CD14-positive monocyte (primary cell): ENCODE measurements at regions not wholly inside any gene's neighbourhood (a gene's known extent, or its start where the extent isn't known, plus 50 kb on each side); places are given as distances from the start of the nearest gene placed in this dataset.

Experiments used
- DNase-seq, 3 donors: peaks; one replicate each; pipeline ENCODE4 v3.0.0-alpha.2; 2011 to 2022
- H2AFZ ChIP-seq: 2 replicates; pipeline ENCODE4 v1.6.0; 2012; ENCODE audit warnings: mild to moderate bottlenecking, low read depth, low read length, inconsistent platforms; ENCODE audit not compliant: insufficient read depth, poor library complexity, severe bottlenecking
- H3K27ac ChIP-seq, 2 donors: 1 replicate in 1 of 2; 2 replicates in 1 of 2; pipeline ENCODE4 v1.5.1; 2012 to 2013; ENCODE audit warnings: low read length in 2 of 2, control low read depth in 1 of 2, inconsistent platforms in 1 of 2, low read depth in 1 of 2, mild to moderate bottlenecking in 1 of 2
- H3K27me3 ChIP-seq, 2 donors: one replicate each; pipeline versions ENCODE4 v1.6.0 to v1.6.1; 2011 to 2013; ENCODE audit warnings: low read length in 2 of 2; ENCODE audit not compliant: control insufficient read depth in 2 of 2, insufficient read depth in 2 of 2
- H3K36me3 ChIP-seq, 2 donors: replicated peaks in 1 of 2; 1 replicate in 1 of 2; 2 replicates in 1 of 2; pipeline versions ENCODE4 v1.5.1 to v1.6.1; 2012 to 2013; ENCODE audit warnings: low read length in 2 of 2, control low read depth in 1 of 2, inconsistent platforms in 1 of 2, mild to moderate bottlenecking in 1 of 2; ENCODE audit not compliant: insufficient read depth in 2 of 2, control insufficient read depth in 1 of 2
- H3K4me1 ChIP-seq, 2 donors: 1 replicate in 1 of 2; 2 replicates in 1 of 2; pipeline versions ENCODE4 v1.5.1 to v1.6.1; 2012 to 2013; ENCODE audit warnings: low read length in 2 of 2, control low read depth in 1 of 2, inconsistent platforms in 1 of 2, mild to moderate bottlenecking in 1 of 2, moderate library complexity in 1 of 2; ENCODE audit not compliant: insufficient read depth in 2 of 2, control insufficient read depth in 1 of 2
- H3K4me2 ChIP-seq: replicated peaks from 2 replicates; pipeline ENCODE3; 2012; ENCODE audit warnings: low read length, moderate library complexity, mild to moderate bottlenecking; ENCODE audit not compliant: poor library complexity, severe bottlenecking; ENCODE audit errors: extremely low read depth
- H3K4me3 ChIP-seq, 3 experiments: fragments of 200-600 bp in 1 of 3; sonication (generic) in 1 of 3; replicated peaks in 1 of 3; 1 replicate in 2 of 3; 2 replicates in 1 of 3; pipeline ENCODE4 v1.5.1; 2011 to 2013; ENCODE audit warnings: low read length in 3 of 3, mild to moderate bottlenecking in 3 of 3, control low read depth in 2 of 3, low read depth in 2 of 3, inconsistent platforms in 1 of 3, moderate library complexity in 1 of 3
- H3K79me2 ChIP-seq: 2 replicates; pipeline ENCODE4 v1.6.0; 2012; ENCODE audit warnings: mild to moderate bottlenecking, control low read depth, inconsistent platforms, low read length, moderate library complexity; ENCODE audit not compliant: insufficient read depth
- H3K9ac ChIP-seq: 2 replicates; pipeline ENCODE4 v1.6.0; 2017; ENCODE audit warnings: low read length, mild to moderate bottlenecking; ENCODE audit not compliant: insufficient read depth, poor library complexity, severe bottlenecking
- H3K9me3 ChIP-seq, 2 donors: replicated peaks in 1 of 2; 1 replicate in 1 of 2; 2 replicates in 1 of 2; pipeline versions ENCODE4 v1.5.1 to v1.6.1; 2012 to 2013; ENCODE audit warnings: low read length in 2 of 2, control low read depth in 1 of 2; ENCODE audit not compliant: control insufficient read depth in 1 of 2, insufficient read depth in 1 of 2
- H4K20me1 ChIP-seq: 2 replicates; pipeline ENCODE4 v1.6.0; 2012; ENCODE audit warnings: mild to moderate bottlenecking, low read length, control low read depth, moderate library complexity; ENCODE audit not compliant: insufficient read depth
- H3K27ac Mint-ChIP-seq, 7 donors: one replicate each; pipeline ENCODE4 v1.8.0; 2020; ENCODE audit warnings: mild to moderate bottlenecking in 7 of 7, mixed read lengths in 7 of 7, moderate library complexity in 6 of 7, inconsistent platforms in 2 of 7
- H3K27me3 Mint-ChIP-seq, 3 donors: one replicate each; pipeline ENCODE4 v1.8.0; 2021 to 2022; ENCODE audit warnings: low read depth in 3 of 3, mild to moderate bottlenecking in 3 of 3, mixed read lengths in 3 of 3, moderate library complexity in 3 of 3, inconsistent platforms in 1 of 3
- H3K36me3 Mint-ChIP-seq, 2 donors: one replicate each; pipeline ENCODE4 v1.8.0; 2020; ENCODE audit warnings: mixed read lengths in 2 of 2, inconsistent platforms in 1 of 2, mild to moderate bottlenecking in 1 of 2
- H3K4me1 Mint-ChIP-seq: one replicate; pipeline ENCODE4 v1.8.0; 2020; ENCODE audit warnings: mild to moderate bottlenecking, mixed read lengths
- H3K4me3 Mint-ChIP-seq, 2 donors: one replicate each; pipeline ENCODE4 v1.8.0; 2020; ENCODE audit warnings: mild to moderate bottlenecking in 2 of 2, mixed read lengths in 2 of 2, moderate library complexity in 1 of 2
- H3K9me3 Mint-ChIP-seq, 7 donors: one replicate each; pipeline ENCODE4 v1.8.0; 2020 to 2022; ENCODE audit warnings: mixed read lengths in 7 of 7, mild to moderate bottlenecking in 6 of 7, moderate library complexity in 6 of 7, inconsistent platforms in 2 of 7
- CTCF ChIP-seq: fragments of 200-600 bp; IDR thresholded peaks from one replicate; pipeline ENCODE4 v1.8.0; 2022; ENCODE audit warnings: antibody characterized with exemption, mild to moderate bottlenecking
- WGBS: methylation state at CpG from one replicate; pipeline ENCODE4 v1.1.5; 2013; ENCODE audit warnings: missing lambda C conversion rate; ENCODE audit not compliant: insufficient coverage; 5-methylcytosine and 5-hydroxymethylcytosine counted together
- intact Hi-C, 2 donors: fragments of 100-400 bp; cut with micrococcal nuclease; formaldehyde crosslinking; loops; one replicate each; pipeline versions ENCODE4 v1.15.0 to v1.15.1; 2023

- Histone ChIP-seq H3K4me1 (peaks cover 0 to 7% of the 10 kb centered on the region in 2 donors), H2AFZ (no peak overlapping the region), H3K36me3 (no peaks in the 10 kb centered on the region), H3K4me2 (no peak overlapping the region), H3K9me3 (no peaks in the 10 kb centered on the region), H3K4me3 (no peak overlapping the region), H4K20me1 (no peaks in the 10 kb centered on the region), H3K27ac (no peak overlapping the region), H3K79me2 (no peaks in the 10 kb centered on the region), H3K27me3 (no peaks in the 10 kb centered on the region), H3K9ac (no peak overlapping the region)
- Mint-ChIP-seq H3K36me3 (no peaks in the 10 kb centered on the region), H3K27ac (no peak overlapping the region), H3K4me3 (no peak overlapping the region), H3K9me3 (peaks cover 0 to 4% (median 1%) of the 10 kb centered on the region in 7 donors), H3K4me1 (no peaks in the 10 kb centered on the region), H3K27me3 (peaks cover 0 to 2% (median 0%) of the 10 kb centered on the region in 3 donors)
- WGBS, result no CpG with 5 or more reads among the region's 7 CpGs
- no peak for DNase-seq
- no peak for TF ChIP-seq CTCF
- intact Hi-C loops, result no loop called here
Measured at GRCh38 chr10:24790073-24790472, 66.4 kb upstream of the ARHGAP21 start.

- Histone ChIP-seq H3K79me2 (no peaks in the 10 kb centered on the region), H3K4me3 (no peak overlapping the region), H2AFZ (no peak overlapping the region), H3K27me3 (no peaks in the 10 kb centered on the region), H3K9me3 (no peaks in the 10 kb centered on the region), H3K4me1 (no peaks in the 10 kb centered on the region), H3K4me2 (no peak overlapping the region), H3K36me3 (no peaks in the 10 kb centered on the region), H3K27ac (no peak overlapping the region), H4K20me1 (no peaks in the 10 kb centered on the region), H3K9ac (no peak overlapping the region)
- Mint-ChIP-seq H3K4me3 (no peak overlapping the region), H3K4me1 (no peaks in the 10 kb centered on the region), H3K9me3 (peaks cover 0 to 9% (median 3%) of the 10 kb centered on the region in 7 donors), H3K27ac (no peak overlapping the region), H3K27me3 (peaks cover 0 to 4% (median 4%) of the 10 kb centered on the region in 3 donors), H3K36me3 (no peaks in the 10 kb centered on the region)
- intact Hi-C loops, result no loop called here
- no peak for DNase-seq
- no peak for TF ChIP-seq CTCF
- WGBS, result 98% methylated on average over 6 of the region's 6 CpGs
Measured at GRCh38 chr10:24784923-24785322, 61.2 kb upstream of the ARHGAP21 start.
